ENCODE measurements at regions not wholly inside any gene's neighbourhood (a gene's known extent, or its start where the extent isn't known, plus 50 kb on each side); places are given as distances from the start of the nearest gene placed in this dataset.
A peak's percentile ranks its signal among the peaks of the same experiment; 100 is the strongest.

DNA sequence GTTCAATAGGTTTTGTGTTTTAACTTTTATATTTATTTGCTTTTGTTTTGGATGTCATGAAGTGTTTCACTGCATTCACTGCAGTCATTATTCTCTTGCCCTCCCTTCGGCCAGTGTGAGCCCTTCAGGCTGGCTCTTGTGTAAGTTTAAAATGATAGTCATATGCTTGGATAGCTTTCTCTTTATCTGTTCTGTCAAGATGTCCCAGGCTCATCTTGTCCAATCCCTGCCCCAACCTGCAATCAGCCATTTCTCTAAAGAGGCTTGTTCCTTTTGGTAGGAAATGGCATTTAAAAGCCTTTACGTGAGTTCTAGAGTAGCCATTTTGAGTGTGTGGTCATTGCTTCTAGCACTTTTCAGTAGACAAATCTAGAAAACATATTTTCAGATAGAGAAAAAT, 238.0 kb upstream of the SLC39A10 start:
- TF ChIP-seq, protein P1, sequence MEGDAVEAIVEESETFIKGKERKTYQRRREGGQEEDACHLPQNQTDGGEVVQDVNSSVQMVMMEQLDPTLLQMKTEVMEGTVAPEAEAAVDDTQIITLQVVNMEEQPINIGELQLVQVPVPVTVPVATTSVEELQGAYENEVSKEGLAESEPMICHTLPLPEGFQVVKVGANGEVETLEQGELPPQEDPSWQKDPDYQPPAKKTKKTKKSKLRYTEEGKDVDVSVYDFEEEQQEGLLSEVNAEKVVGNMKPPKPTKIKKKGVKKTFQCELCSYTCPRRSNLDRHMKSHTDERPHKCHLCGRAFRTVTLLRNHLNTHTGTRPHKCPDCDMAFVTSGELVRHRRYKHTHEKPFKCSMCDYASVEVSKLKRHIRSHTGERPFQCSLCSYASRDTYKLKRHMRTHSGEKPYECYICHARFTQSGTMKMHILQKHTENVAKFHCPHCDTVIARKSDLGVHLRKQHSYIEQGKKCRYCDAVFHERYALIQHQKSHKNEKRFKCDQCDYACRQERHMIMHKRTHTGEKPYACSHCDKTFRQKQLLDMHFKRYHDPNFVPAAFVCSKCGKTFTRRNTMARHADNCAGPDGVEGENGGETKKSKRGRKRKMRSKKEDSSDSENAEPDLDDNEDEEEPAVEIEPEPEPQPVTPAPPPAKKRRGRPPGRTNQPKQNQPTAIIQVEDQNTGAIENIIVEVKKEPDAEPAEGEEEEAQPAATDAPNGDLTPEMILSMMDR (IDR thresholded peaks at IDR 0.05; ENCODE audit: extremely low read depth, insufficient read depth, missing control alignments): no peak
- in situ Hi-C loops (cut with MboI; ENCODE audit: low pct_unique_long_range_greater_than_20kb, low sequenced_read_pairs, unreplicated experiment): no loop called here

DNA sequence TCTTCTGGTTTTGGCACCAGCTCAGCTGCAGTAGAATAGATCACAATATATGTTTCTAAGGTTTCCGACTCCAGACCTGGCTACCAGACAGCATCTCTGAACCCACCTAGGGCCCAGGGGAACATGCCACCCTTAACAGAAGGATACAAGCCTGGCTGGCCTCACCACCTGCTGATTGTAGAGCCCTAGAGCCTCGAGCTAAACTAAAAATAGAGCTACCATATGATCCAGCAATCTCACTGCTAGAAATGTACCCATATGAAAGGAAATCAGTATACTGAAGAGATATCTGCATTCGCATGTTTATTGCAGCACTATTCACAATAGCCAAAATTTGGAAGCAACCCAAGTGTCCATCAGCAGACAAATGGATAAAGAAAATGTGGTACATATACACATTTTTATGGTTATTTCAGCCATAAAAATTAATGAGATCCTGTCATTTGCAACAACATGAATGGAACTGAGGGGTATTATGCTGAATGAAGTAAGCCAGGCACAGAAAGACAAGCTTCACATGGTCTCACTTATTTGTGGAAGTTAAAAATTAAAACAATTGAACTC, 242.4 kb upstream of the SLC39A10 start:
- in situ Hi-C loops (cut with MboI; ENCODE audit: low pct_unique_long_range_greater_than_20kb, low sequenced_read_pairs, unreplicated experiment): no loop called here
- no peak for DNase-seq (ENCODE audit: low spot score)
- TF ChIP-seq, protein P1 (IDR thresholded peaks at IDR 0.05; ENCODE audit: extremely low read depth, insufficient read depth, missing control alignments): no peak

More for the DNA sequence above, 238.0 kb upstream of the SLC39A10 start:
- no peak for DNase-seq (ENCODE audit: low spot score)

DNA sequence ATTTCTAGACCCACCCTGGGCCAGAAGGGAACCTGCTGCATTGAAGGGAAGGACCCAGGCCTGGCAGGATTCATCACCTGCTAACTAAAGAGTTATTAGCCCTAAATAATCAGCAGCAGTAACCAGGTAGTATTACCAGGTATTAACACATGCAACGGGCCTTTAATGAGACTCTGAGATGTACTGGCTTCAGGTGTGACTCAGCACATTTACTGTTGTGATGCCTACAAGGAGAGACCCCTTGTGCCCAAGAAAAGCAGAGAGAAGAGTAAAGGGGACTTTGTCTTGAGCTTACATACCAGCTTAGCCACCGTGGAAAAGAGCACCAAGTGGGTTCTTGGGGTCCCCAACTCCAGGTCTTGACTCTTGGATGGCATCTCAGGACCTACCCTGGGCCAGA, 243.1 kb upstream of the SLC39A10 start:
- no peak for DNase-seq (ENCODE audit: low spot score)
- in situ Hi-C loops (cut with MboI; ENCODE audit: low pct_unique_long_range_greater_than_20kb, low sequenced_read_pairs, unreplicated experiment): no loop called here
- TF ChIP-seq, protein P1 (IDR thresholded peaks at IDR 0.05; ENCODE audit: extremely low read depth, insufficient read depth, missing control alignments): no peak

DNA sequence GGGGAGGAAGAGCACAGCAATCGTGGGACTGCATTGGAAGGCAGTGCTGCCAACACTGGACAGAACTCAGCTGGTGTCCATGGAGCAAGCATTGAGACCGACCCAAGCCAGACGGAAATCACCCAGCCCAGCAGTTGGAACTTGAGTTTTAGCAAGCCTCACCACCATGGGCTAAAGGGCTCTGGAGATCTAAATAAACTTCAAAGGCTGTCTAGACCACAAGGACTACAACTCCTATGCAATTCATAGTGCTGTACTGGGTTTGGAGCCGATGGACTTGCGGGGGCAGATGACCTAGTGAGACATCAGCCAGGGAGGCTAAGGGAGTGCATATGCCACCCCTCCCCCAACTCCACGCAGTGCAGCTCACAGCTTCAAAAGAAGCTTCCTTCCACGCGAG, 243.6 kb upstream of the SLC39A10 start:
- TF ChIP-seq, protein P1 (IDR thresholded peaks at IDR 0.05; ENCODE audit: extremely low read depth, insufficient read depth, missing control alignments): no peak
- in situ Hi-C loops (cut with MboI; ENCODE audit: low pct_unique_long_range_greater_than_20kb, low sequenced_read_pairs, unreplicated experiment): no loop called here
- no peak for DNase-seq (ENCODE audit: low spot score)

DNA sequence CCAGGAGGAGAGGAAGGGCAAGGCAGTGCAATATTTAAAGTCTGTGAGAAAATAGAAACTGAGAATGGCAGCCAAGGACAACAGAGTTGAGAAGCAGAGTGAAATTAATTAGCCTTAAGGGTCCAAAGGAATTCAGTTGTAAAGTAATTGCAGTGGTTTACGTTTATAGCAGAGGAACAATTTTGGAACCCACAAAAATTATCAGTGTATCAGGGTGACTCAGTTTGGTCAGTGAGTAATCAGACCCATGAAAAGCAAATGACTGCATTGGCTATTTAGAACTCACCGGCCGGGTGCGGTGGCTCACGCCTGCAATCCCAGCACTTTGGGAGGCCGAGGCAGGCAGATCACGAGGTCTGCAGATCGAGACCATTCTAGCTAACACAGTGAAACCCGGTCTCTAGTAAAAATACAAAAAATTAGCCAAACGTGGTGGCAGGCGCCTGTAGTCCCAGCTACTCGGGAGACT, 245.8 kb upstream of the SLC39A10 start:
- in situ Hi-C loops (cut with MboI; ENCODE audit: low pct_unique_long_range_greater_than_20kb, low sequenced_read_pairs, unreplicated experiment): no loop called here
- TF ChIP-seq, protein P1 (IDR thresholded peaks at IDR 0.05; ENCODE audit: extremely low read depth, insufficient read depth, missing control alignments): no peak
- DNase-seq (ENCODE audit: low spot score): no peak

DNA sequence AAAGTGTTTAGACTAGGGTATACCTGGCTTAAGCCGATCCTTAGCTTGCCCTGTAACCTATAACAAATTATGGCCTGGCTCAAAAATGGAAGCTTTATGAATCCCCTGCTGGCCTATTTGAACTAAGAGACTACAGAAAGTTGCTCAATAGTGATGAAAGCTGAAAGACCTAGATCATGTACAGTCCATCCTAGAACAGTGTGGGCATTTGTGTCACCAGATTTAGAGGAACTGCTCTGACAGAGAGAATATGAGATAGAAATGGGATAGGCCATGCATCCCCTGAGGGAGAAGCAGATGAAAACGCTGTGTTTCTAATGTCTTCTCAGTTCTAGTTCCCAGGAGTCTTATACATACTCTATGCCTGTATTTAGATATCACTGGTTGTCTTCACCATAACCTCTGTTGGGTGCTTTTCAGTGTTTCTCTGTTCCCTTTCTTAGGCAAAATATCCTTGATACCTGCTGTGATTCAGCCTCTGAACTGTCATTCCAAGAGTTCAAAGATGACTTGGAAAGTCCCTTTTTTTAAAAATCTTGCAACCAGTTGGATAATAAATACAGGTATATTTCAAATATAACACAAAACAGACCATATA, 246.9 kb upstream of the SLC39A10 start:
- TF ChIP-seq, protein P1 (IDR thresholded peaks at IDR 0.05; ENCODE audit: extremely low read depth, insufficient read depth, missing control alignments): no peak
- DNase-seq (ENCODE audit: low spot score): peak; percentile 11
- in situ Hi-C loops (cut with MboI; ENCODE audit: low pct_unique_long_range_greater_than_20kb, low sequenced_read_pairs, unreplicated experiment): no loop called here
